Lung (tissue), 11 donors: ENCODE measurements at regions not wholly inside any gene's neighbourhood (a gene's known extent, or its start where the extent isn't known, plus 50 kb on each side); places are given as distances from the start of the nearest gene placed in this dataset.

Source experiments
- ATAC-seq: fragments of 200-7000 bp; cut with Tn5 transposase; one replicate; pipeline ENCODE4 v1.9.1; 2020; ENCODE audit warnings: moderate number of reproducible peaks; ENCODE audit not compliant: insufficient read depth, low FRiP score
- DNase-seq, 3 donors: peaks; one replicate each; pipeline ENCODE4 v3.0.0-alpha.2; 2013 to 2017
- H3K27ac ChIP-seq, 2 donors: one replicate each; pipeline ENCODE4 v1.5.1; 2013; ENCODE audit warnings: mild to moderate bottlenecking in 2 of 2, moderate library complexity in 2 of 2, control low read depth in 1 of 2, inconsistent platforms in 1 of 2, low read depth in 1 of 2, low read length in 1 of 2
- H3K27me3 ChIP-seq, 3 donors: one replicate each; pipeline ENCODE4 v1.5.1; 2013; ENCODE audit warnings: low read length in 2 of 3; ENCODE audit not compliant: control insufficient read depth in 3 of 3, insufficient read depth in 3 of 3
- H3K36me3 ChIP-seq, 4 donors: one replicate each; pipeline ENCODE4 v1.5.1; 2013; ENCODE audit warnings: low read length in 4 of 4, mild to moderate bottlenecking in 1 of 4, moderate library complexity in 1 of 4; ENCODE audit not compliant: control insufficient read depth in 4 of 4, insufficient read depth in 4 of 4
- H3K4me1 ChIP-seq, 5 donors: one replicate each; pipeline ENCODE4 v1.5.1; 2013; ENCODE audit warnings: low read length in 5 of 5, mild to moderate bottlenecking in 2 of 5, moderate library complexity in 1 of 5; ENCODE audit not compliant: control insufficient read depth in 5 of 5, insufficient read depth in 5 of 5
- H3K4me3 ChIP-seq: one replicate; pipeline ENCODE4 v1.5.1; 2013; ENCODE audit warnings: mild to moderate bottlenecking, control low read depth, moderate library complexity
- H3K9ac ChIP-seq, 2 donors: one replicate each; pipeline ENCODE4 v1.5.1; 2013; ENCODE audit warnings: low read length in 2 of 2, control low read depth in 1 of 2; ENCODE audit not compliant: insufficient read depth in 1 of 2
- H3K9me3 ChIP-seq, 4 donors: one replicate each; pipeline ENCODE4 v1.5.1; 2013; ENCODE audit warnings: low read length in 3 of 4, mild to moderate bottlenecking in 1 of 4, moderate library complexity in 1 of 4; ENCODE audit not compliant: control insufficient read depth in 4 of 4, insufficient read depth in 3 of 4
- WGBS, 2 donors: extraction: QIAGEN DNeasy Blood & Tissue Kit; methylation state at CpG; one replicate each; pipeline ENCODE4 v1.1.7; 2013; 5-methylcytosine and 5-hydroxymethylcytosine counted together
- TF ChIP-seq, protein P1 (sequence below): IDR thresholded peaks from 2 replicates; pipeline ENCODE4 v1.5.1; 2012; ENCODE audit warnings: mild to moderate bottlenecking; ENCODE audit errors: control extremely low read depth, extremely low read depth
- donor health status: control.
- donor health status: control.
- donor health status: Bipolar disorder and iron deficiency.
- donor health status: healthy.
- donor health status: DM: yes; HTN: yes; CAD: no.

DNA sequence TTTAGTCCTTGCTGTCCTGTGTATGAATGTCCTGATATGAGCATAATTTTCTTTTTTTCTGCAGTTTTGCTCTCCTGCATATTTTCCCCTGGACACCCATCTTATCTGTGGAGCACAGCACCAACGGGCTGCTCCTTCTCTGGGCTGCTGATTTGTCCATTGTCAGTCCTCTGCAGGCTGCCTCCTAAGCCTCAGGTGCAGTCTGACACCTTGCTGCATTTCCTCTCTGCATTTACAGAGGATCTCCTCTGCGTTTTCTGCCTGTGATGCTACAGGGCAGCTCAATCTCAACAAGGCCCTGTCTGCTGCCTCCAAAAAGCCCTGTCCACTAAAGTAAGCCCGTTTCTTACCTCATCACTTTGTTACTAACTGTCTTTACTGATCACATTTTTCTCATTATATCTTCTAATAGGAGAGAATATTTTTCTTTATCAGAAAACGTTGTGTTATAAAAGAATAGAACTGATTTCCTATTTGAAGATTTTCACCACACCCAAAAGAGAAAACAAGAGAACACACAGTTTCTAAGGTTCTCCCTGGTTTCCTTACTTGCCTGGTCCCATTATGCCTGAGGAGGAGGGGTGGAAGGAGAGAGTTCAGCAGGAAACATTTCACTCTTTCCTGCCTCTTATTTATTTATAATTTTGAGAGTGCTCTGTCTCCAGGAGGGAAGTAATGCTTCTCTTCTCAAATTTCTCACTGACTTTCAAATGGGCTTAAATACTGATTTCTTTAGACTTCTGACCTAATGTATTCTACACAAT, 65.6 kb upstream of the TDRD3 start:
- ATAC-seq (no peak), DNase-seq (no peak)
- TF ChIP-seq, protein P1, sequence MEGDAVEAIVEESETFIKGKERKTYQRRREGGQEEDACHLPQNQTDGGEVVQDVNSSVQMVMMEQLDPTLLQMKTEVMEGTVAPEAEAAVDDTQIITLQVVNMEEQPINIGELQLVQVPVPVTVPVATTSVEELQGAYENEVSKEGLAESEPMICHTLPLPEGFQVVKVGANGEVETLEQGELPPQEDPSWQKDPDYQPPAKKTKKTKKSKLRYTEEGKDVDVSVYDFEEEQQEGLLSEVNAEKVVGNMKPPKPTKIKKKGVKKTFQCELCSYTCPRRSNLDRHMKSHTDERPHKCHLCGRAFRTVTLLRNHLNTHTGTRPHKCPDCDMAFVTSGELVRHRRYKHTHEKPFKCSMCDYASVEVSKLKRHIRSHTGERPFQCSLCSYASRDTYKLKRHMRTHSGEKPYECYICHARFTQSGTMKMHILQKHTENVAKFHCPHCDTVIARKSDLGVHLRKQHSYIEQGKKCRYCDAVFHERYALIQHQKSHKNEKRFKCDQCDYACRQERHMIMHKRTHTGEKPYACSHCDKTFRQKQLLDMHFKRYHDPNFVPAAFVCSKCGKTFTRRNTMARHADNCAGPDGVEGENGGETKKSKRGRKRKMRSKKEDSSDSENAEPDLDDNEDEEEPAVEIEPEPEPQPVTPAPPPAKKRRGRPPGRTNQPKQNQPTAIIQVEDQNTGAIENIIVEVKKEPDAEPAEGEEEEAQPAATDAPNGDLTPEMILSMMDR: no peak
- Histone ChIP-seq H3K36me3 (no peaks in the 10 kb centered on the region), H3K9ac (no peak overlapping the region), H3K27me3 (no peaks in the 10 kb centered on the region), H3K27ac (no peak overlapping the region), H3K4me1 (peaks cover 0 to 5% (median 0%) of the 10 kb centered on the region in 5 donors), H3K4me3 (no peak overlapping the region), H3K9me3 (no peaks in the 10 kb centered on the region)
- 51 to 65% methylated on average over 4 of the region's 4 CpGs for WGBS, 2 donors

GRCh38 chr13:60332682-60333081, 64.3 kb upstream of the TDRD3 start:
- ATAC-seq: no peak

DNA sequence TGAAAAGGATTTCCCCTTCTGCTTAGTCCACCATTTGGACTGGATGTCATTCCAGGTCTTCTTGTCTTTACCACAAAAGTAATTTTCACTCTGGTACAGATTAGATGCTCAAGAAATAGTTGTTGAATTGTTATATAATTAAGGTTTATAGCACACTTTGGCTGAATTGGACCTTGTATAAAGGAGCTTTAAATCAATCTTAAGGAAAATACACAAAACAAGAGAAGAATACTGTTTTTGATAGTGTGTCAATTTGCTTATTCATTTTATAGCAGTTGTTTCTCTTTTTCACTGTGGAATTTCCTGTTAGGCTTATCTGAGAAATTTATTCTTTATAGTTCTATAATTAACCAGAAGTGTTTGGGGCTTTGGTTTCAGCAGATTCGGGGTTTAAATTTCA, 62.7 kb upstream of the TDRD3 start:
- 32 to 39% methylated on average over 1 of the region's 1 CpG for WGBS, 2 donors
- H3K9me3 ChIP-seq: no peaks in the 10 kb centered on the region
- H3K9ac ChIP-seq: no peak overlapping the region
- H3K4me3 ChIP-seq: no peak overlapping the region
- no peaks in the 10 kb centered on the region for H3K4me1 ChIP-seq
- no peak for DNase-seq
- no peaks in the 10 kb centered on the region for H3K36me3 ChIP-seq
- no peak overlapping the region for H3K27ac ChIP-seq
- TF ChIP-seq, protein P1: no peak
- no peaks in the 10 kb centered on the region for H3K27me3 ChIP-seq
- no peak for ATAC-seq

More at GRCh38 chr13:60332682-60333081, 64.3 kb upstream of the TDRD3 start:
- Histone ChIP-seq H3K4me1 (no peaks in the 10 kb centered on the region), H3K27ac (no peak overlapping the region), H3K27me3 (no peaks in the 10 kb centered on the region), H3K36me3 (no peaks in the 10 kb centered on the region), H3K9ac (no peak overlapping the region), H3K9me3 (no peaks in the 10 kb centered on the region), H3K4me3 (no peak overlapping the region)
- peak in 1 of 3 donors; percentile 27 for DNase-seq
- 64 to 69% methylated on average over 1 of the region's 1 CpG for WGBS, 2 donors
- TF ChIP-seq, protein P1: no peak

DNA sequence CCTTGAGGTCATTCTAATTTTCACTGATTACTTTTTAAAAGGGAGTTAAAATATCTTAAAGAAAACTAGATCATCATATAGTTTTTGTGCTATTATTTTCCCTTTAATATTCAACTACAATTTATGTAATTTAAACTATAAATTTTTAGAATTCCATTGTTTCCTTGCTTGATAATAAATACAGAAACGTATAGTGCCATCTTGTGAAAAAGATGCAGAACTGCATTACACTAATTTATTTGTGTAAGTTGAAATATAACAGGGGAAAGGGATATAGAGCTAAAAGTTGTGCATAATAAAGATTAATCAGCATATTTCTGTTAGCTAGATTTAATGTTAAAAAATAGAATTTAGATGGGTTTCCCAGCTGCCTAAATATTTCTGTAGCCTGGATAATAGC, 61.5 kb upstream of the TDRD3 start:
- H3K27me3 ChIP-seq: no peaks in the 10 kb centered on the region
- TF ChIP-seq, protein P1: peak; percentile 18
- ATAC-seq (no peak), DNase-seq (peak in 2 of 3 donors; percentile 39 to 45)
- no peaks in the 10 kb centered on the region for H3K9me3 ChIP-seq
- no peak overlapping the region for H3K27ac ChIP-seq
- H3K36me3 ChIP-seq: no peaks in the 10 kb centered on the region
- no peaks in the 10 kb centered on the region for H3K4me1 ChIP-seq
- no peak overlapping the region for H3K4me3 ChIP-seq
- 0 to 2% methylated on average over 1 of the region's 1 CpG for WGBS, 2 donors
- no peak overlapping the region for H3K9ac ChIP-seq
